ENCODE measurements at regions not wholly inside any gene's neighbourhood (a gene's known extent, or its start where the extent isn't known, plus 50 kb on each side); places are given as distances from the start of the nearest gene placed in this dataset.

DNA sequence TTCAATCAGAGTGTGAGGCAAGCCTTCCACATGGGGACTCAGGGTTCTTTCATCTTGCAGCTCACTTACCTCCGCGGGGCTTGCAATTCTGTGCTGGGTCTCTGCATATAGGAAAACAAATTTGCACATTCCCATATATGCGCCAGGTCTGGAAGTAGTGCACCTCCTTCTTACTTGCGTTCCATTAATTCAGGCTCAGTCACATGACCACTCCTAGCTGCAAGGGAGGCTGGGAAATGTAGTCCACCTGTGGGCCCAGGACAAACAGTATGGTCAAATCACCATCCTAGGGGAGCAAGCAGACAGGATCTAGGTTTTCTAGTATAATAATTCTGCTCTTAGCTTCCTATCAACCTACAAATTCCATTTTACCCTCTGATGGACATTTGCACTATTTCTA, 160.4 kb downstream of the AACS start:
- DNase-seq (ENCODE audit: low read depth in 2 of 2): no peak

DNA sequence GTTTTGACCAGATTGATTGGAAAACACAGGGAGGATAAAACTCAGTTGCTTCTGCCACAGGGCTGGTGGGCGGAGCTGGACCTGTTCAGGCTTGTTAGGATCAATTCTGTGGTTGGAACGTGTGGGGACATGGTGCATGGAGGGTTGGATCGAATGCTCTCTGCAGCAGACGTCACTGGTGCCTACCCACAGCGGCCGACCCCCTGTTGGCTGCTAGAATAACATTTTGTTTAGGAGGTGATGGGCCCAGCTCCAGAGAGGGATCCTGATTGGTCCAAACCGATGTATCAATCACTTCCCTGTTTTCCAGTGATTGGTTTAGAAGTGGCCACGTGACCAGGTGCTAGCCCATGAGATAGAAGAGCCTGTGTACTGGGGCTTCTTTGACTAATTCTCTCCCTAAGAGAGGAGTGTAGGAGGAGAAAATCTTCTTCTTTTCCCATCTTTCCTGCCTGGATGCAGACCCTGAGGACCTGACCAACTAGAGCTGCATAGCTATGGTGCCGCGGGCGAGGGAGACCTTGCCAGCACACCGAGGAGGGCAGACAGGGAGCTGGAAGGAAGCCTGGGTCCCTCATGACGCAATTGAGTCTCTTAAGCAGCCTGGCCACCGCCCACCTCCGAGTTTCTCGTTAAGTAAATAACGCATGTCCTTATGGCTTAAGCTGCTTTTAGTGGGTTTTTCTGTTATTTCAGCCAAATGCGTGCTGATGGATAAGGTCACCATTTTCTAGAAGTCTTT, 163.5 kb downstream of the AACS start:
- DNase-seq (ENCODE audit: low read depth in 2 of 2): no peak

DNA sequence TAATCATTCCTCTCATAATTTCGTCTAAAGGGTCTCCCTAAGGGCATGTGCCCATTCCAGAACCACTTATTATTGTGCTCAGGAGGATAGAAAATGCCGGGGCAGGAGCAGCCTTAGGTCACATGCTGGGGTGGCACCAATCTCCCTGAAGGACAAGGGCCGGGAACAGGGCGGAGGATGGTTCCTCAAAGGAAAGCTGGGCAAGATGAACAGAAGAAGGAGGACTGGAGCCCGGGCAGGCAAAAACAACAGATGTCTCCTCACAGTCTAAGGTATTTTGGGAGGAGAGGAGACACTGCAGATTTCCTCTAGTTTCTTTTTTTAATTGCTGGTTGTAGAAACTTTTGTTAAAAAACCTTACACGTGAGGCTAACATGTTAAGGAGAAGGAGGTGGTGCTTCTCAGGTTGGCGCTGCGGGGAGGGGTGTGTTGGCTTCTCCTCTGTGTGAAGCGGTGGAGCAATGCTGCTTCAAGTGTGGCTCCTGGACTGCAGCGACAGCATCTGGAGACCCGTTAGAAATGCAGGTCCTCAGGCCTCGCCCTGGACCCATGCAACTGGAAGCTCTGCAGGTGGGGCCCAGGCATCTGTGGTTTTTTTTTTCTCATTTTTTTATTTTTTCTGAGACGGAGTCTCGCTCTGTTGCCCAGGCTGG, 164.8 kb downstream of the AACS start:
- DNase-seq (ENCODE audit: low read depth in 2 of 2): no peak

DNA sequence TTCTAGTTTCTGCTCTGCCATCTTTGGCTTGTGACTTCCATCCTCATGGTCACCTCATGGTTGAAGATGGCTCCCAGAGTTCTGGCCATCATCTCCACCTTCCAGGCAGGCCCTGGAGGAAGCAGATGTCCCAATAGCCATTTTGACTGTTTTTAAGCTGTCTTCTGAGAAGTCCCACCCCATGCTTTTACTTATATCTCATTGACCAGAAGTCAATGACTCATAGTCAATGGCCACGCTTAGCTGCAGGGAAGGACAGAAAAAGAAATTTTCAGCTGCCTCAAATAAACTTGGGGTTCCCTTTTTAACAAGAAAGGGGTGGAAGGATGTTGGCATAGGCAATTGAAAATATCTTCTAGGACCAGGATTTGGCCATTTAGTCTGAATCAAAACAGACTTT, 168.1 kb downstream of the AACS start:
- no peak for DNase-seq (ENCODE audit: low read depth in 2 of 2)

DNA sequence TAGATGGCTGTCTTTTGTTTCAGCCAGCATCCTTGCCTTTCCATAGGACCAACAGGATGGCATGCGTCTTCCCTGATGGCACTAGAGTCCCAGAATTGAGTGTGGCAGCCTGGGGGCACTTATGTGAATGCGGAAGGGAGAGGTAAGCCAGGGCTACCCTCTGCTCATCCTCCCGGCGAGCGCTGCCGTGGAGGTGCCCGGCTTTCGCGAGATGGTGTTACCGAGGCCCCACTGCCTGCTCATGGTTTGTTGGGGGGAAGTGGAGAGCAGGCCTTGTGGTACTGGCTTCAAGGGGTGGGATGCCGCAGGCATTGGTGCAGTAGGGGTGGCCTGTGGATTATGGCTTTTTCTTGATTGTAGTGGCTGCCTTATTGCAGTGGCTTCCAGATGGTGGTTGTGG, 174.3 kb downstream of the AACS start:
- no peak for DNase-seq (ENCODE audit: low read depth in 2 of 2)

DNA sequence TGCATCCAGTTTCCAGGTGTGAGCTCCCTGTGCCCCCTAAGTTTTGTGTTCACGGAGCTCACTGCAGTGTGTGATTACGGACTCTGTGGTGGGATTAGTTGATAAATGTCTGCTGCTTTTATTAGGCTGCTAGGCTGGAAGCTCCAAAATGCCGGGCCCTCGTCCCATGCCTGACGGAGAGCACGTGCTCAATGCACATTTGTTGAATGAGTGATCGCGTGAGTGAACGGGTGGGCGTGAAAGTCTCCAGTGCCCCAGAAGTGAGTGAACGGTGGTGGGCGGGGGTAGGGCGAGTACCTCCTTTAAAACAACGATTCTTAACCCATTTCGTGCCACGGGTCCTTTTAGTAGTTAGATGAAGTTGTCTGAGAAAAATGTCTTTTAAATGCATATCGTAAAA, 175.5 kb downstream of the AACS start:
- DNase-seq (ENCODE audit: low read depth in 2 of 2): no peak

DNA sequence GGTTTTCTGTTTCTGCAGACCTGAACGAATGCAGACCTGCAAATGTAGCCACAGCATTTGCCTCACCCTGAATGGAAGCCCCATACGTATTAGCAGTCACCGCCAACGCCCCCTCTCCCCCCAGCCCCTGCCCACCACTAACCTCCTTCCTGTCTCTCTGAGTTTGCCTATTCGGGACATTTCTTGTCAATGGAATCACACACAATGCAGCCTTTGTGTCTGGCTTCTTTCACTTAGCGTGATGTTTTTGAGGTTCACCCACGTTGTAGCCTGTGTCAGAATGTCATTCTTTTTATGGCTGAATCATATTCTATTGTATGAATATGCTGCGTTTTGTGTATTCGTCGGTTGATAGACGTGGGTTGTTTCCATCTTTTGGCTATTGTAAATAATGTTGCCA, 178.6 kb downstream of the AACS start:
- no peak for DNase-seq (ENCODE audit: low read depth in 2 of 2)

DNA sequence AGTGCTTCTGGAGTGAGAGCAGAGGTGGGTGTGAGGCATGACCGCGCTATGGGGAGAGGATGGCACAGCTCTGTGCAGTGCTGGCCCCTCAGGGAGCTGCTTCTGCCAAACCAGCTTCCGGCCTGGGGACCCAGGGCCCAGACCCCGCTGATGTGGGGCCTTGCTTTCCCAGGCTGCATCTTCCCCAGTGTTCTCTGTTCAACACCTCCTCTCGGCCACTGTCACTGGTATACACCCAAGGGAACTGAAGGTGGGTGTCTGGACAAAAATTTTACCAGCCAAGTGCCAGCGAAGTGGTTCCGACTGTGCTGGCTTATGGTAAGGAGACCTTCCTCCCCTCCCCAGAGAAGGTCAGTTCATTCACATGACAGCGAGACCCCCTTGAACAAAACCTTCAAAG, 179.1 kb downstream of the AACS start:
- DNase-seq (ENCODE audit: low read depth in 2 of 2): no peak

DNA sequence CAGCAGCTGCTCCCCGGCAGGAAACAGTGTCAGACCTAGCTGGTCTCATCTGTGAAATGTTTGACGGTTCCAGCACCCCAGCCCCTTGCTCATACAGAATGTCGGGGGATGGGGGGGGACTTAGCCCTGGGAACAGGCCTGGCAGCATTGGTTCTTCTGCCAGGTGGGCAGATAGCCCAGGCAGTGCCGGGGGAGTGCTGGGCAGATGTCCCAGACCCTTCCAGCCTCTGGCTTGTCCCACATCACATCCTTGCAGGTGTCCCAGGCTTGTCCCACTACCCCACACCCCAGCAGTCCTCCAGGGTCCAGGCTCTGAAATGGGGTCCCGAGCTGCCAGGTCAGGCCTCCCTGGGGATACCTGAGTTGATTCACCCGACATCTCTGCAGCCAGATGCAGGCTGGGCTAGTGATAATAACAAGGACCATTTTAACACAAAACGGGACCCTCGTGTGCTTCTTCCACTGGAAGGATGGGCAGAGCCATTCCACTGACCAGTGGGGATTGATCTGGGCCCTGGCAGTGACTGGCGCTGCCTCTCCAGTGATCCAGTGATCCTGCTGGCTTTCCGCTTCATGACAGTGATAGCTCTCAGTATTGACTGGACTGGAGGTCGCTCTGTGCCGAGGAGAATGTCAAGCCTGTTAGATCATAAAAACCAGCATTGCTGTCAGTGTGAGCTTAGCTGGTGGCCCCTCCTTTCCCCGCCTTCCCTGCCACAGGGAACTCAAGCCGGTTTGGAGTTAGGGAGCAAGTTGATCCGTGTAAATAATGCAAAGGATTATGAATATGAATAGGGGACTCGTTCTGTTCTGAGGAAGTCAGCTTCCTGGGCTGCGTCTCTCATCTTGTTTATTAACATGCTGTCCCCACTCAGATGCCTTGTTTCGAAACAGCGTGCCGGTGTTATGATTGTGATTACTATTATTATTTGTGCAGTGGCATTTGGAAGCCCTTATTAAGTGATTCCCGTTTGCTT, 180.6 kb downstream of the AACS start:
- no peak for DNase-seq (ENCODE audit: low read depth in 2 of 2)

DNA sequence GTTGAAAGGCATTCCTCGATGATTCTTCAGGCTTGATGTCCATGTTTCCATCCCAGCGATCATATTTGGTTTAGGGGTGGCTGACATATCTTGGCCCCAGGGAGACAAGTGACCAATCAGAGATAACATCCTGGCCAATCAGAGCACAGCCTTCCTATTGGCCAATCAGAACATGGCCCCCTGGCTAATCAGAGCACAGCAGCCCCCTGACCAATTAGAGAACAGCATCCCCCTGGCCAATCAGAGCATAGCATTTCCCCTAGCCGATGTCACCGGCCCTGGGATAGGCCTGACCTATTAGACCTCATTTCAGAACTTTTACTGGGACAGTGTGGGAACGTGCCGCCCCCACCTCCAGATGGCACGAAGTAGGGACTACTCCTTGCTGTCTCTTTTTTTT, 182.2 kb downstream of the AACS start:
- no peak for DNase-seq (ENCODE audit: low read depth in 2 of 2)

DNA sequence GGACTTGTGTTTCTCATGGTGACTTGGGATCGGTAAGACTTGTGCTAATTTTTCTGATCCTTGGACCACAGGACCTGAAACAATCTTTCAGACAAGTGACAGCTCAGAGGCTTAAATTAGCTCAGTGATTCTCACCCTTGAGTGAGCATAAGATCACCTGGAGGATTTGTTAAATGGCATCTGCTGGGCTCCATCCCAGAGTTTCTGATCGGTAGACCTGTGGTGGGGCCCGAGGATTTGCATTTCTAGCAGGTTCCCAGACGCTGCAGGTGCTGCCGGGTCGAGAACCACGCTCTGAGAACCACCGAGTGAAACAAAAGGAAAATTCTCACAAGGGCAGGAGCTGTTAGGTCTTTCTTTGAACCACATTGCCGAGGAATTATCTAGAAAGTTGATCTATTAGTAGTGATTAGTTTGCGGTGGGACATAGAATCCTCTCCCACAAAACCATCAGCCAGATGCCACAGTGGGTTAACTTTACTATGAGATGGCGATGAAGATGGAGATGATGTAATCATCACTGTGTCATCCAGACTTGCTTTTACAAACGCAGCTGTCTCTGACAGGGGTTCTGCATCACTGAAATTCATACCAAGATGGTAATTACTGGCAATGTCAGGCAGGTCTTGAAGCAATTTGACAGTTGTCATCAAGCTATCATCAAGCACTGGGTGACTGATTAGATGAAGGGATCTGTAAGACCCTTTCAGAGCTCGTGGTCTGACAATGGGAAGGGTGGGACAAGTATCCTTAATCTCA, 184.0 kb downstream of the AACS start:
- no peak for DNase-seq (ENCODE audit: low read depth in 2 of 2)

DNA sequence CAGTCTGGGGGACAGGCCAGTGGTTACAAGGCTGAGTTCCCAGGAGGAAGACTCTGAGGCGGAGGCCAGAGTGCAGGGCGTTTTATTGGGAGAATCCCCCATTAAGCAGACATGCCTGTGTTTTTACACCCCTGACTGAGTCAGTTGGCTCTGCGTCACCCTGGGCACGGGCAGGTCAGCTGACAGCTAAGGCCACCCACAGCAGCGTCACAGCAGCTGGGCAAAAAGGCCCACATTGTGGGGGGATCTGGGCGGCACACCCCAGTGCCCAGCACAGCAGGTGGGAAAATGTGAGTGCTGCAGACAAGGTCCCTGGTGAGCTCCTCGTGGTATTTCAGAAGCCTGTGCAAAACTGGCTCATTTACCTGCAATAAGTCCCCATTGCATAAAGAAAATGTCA, 184.7 kb downstream of the AACS start:
- no peak for DNase-seq (ENCODE audit: low read depth in 2 of 2)

DNA sequence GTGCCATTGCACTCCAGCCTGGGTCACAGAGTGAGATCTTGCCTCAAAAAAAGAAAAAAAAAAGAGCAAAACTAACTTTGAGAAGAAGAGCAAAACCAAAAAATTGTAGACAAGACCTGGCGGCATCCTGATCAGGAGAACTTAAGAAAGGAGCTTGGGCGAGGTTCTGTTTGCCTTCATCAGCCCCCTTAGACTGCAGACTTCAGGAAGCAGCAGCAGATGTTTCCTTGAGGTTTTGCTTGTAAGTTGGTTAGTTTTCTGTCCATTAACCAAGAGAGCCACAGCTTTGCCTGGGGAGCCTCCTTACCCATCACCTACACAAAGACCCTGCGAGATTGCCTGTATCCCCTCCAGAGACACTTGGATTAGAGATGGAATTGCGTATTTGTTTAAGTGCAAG, 189.0 kb downstream of the AACS start:
- no peak for DNase-seq (ENCODE audit: low read depth in 2 of 2)

DNA sequence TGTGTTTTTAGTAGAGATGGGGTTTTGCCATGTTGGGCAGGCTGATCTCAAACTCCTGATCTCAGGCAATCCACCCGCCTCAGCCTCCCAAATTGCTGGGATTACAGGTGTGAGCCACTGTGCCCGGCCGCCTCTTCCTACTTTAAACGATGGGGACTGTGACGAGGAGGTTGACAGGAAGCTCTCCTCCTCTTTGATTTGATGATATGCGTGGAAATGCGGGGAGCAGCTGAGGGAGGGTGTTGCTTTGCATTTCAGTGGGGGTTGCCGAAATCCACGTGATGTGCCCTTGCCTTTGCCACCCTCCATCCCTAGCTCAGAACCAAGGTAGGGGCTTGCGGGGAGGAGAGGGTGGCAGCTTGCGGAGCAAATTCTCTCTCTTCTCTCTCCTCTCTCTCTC, 189.6 kb downstream of the AACS start:
- DNase-seq (ENCODE audit: low read depth in 2 of 2): no peak

DNA sequence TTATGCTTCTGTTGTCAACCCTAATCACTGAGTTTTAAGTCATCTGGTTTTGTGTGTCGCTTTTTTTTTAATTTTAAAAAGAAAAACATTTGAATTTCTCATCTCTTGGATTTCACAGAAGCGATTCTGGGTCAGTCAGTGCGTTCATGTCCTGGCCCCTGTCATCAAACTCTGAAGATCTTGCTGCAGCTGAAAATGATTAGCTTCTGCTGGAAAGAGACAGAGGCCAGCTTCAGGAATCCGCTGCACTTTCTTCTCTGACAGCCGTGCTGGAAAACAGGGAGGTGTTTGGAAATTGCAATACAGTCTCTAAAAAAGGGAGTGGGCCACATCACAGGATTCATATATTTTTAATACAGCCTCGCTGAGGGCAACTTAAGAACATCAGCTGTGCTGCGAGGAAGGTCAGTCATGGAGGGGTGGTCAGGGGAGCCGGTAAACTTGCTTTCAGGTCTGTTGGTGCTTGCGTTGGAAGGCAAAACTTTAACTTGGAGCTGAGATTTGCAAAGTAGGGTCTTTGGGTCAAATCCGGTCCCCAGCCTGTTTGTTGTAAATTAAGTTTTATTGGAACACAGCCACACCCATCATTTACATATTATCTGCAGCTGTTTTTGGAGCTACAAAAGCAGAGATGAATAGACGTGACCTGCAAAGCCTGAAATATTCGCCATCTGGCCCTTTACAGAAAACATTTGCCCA, 190.8 kb downstream of the AACS start:
- no peak for DNase-seq (ENCODE audit: low read depth in 2 of 2)

DNA sequence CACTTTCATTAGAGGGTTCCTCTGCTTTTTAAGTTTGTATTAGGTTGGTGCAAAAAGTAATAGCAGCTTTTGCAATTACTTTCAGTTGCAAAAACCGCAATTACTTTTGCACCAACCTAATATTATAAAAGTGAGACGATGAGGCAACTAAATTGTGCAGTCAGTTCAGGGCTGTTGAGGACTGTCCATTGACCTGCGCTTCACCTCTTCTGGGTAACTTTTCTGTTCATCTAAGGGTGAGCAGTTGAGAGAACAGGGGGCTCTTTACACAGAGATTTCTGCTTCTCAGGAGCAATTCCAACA, 191.3 kb downstream of the AACS start:
- no peak for DNase-seq (ENCODE audit: low read depth in 2 of 2)

DNA sequence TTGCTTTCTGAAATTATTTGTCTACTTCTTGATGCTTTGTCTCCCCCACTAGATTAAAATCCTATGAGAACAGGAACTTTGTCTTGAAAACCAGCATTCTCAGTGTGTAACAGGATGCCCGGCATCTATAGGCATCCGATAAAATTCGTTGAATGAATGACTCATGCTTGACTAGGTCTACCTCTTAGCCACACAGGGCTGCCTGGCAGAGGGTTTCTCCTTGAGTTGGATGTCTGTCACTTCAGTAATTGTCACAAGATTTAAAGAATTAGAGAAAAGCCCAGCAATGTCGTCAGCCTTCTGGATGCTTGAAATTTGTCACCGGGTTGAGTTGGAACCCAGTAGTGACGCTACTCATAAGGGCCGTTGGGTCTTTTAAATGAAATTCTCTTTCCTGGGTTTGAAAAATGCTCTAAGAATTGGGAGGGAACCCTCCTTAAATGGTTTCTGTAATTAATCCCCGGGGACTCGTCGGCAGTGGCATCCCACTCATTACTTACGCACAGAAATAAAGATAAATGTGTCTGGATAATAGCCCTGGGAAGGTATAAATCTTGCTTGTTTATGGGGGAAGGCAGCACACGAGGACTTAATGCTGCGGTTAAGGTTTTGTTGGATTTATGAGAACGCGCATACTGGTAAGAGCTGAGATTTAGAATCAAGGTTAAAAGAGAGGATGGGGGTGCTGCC, 194.1 kb downstream of the AACS start:
- no peak for DNase-seq (ENCODE audit: low read depth in 2 of 2)

DNA sequence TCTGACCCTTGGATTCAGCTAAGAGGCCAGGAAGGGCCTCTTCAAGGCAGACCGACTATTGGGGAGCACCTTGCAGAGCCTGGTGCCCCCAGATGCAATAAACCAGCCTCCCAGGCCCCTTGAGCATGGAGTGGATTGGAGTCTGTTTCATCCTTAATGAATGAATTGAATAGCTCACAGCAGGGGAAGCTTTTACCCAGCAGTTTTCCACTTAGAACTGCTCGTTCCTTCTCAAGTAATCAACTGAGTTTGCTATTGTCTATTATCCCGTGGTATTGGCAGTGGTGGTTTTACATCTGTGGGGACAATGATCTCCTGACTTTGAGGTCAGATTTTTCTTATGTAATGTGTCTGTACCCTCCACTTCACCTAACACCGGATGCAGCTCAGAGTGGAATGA, 197.6 kb downstream of the AACS start:
- no peak for DNase-seq (ENCODE audit: low read depth in 2 of 2)

DNA sequence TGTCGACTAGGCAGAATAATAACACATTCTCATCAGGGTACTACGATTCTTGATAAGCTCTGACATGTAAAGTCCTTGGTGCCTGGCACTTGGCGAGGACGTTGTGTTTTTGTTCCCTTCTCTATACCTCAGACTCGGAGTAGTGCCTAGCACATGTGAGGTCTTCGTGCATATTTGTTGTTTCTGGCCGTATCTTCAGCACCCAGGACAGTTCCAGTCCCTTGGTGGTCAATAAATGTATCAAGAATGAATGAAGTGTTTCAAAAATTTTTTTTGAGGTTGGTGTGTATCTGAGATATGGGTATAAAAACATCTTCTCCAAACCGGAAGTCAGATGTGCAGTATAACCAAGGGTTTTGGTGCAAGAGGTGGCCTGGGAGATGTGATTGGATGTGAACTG, 198.2 kb downstream of the AACS start:
- no peak for DNase-seq (ENCODE audit: low read depth in 2 of 2)

DNA sequence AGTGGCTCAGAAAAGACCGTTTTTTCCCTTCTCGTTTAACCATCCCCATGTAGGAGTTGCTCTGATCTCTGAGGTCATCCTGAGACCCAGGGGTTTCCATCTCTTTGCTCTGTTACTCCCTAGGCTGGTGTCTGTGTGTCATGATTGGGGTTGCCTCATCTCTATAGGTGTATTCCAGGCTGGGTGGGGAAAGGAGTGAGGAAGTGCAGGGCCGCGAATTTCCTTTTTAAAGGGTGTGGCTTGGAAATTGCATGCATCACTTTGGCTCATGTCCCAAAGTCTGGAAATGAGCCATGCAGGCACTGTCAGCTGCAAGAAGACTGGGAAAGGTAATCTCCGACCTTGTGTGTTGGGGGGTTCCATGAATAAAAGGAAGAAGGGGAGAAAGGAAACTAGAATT, 201.9 kb downstream of the AACS start:
- no peak for DNase-seq (ENCODE audit: low read depth in 2 of 2)

DNA sequence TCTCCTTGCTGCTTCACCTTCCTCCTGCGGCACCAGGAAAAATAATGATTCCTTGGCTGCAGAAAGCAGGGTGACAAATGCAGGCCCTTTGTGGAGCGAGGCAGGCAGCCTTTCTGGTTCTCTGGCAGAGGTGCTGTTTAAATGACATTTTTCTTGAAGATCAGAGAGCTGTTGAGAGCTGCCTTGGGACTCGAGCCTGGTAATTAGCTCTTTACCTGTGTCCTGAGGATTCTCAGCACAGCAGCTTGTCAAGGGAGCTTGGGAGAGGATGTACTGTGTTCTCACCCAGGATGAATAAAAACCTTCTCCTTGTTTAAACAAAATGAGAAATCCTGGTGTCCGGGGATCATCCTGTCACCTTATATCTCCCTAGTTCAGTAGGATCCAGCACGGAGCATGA, 204.0 kb downstream of the AACS start:
- DNase-seq (ENCODE audit: low read depth in 2 of 2): no peak
